Transverse colon (tissue), 4 donors: ENCODE measurements at regions not wholly inside any gene's neighbourhood (a gene's known extent, or its start where the extent isn't known, plus 50 kb on each side); places are given as distances from the start of the nearest gene placed in this dataset.

Experiments
- DNase-seq: peaks from one replicate; pipeline ENCODE4 v3.0.0-alpha.2; 2019
- H3K27ac ChIP-seq, 4 donors: fragments of 200-600 bp; sonication (generic); 2 replicates each; pipeline ENCODE4 v1.5.1; 2016 to 2018; ENCODE audit warnings: inconsistent platforms in 4 of 4
- H3K27me3 ChIP-seq: fragments of 200-600 bp; sonication (generic); 2 replicates; pipeline ENCODE4 v1.5.1; 2017; ENCODE audit warnings: inconsistent platforms
- H3K36me3 ChIP-seq, 4 donors: fragments of 200-600 bp; sonication (generic); 2 replicates each; pipeline ENCODE4 v1.5.1; 2017 to 2019; ENCODE audit warnings: inconsistent platforms in 4 of 4
- H3K4me1 ChIP-seq, 4 donors: fragments of 200-600 bp; sonication (generic); 2 replicates each; pipeline ENCODE4 v1.5.1; 2017 to 2020; ENCODE audit warnings: inconsistent platforms in 4 of 4
- H3K4me3 ChIP-seq, 4 donors: fragments of 200-600 bp; sonication (generic); 1 replicate in 1 of 4; 2 replicates in 3 of 4; pipeline versions ENCODE4 v1.5.1 to v1.6.1; 2017 to 2019; ENCODE audit warnings: inconsistent platforms in 4 of 4
- H3K9me3 ChIP-seq, 2 donors: fragments of 200-600 bp; sonication (generic); 2 replicates each; pipeline ENCODE4 v1.5.1; 2017 to 2019; ENCODE audit warnings: inconsistent platforms in 2 of 2
- CTCF ChIP-seq, 5 experiments: fragments of 200-600 bp in 3 of 5; fragments of 450-650 bp in 2 of 5; sonication (generic) in 3 of 5; IDR thresholded peaks; 1 replicate in 2 of 5; 2 replicates in 3 of 5; pipeline ENCODE4 v1.5.1; 2016 to 2017; ENCODE audit warnings: antibody characterized with exemption in 5 of 5, inconsistent platforms in 3 of 5, mild to moderate bottlenecking in 2 of 5, moderate library complexity in 1 of 5
- EP300 ChIP-seq: sonication (generic); formaldehyde crosslinking; IDR thresholded peaks from one replicate; pipeline ENCODE4 v1.6.1; 2017; ENCODE audit warnings: antibody characterized with exemption, low read depth
- POLR2A ChIP-seq: fragments of 450-650 bp; IDR thresholded peaks from one replicate; pipeline ENCODE4 v1.6.1; 2016; ENCODE audit warnings: antibody characterized with exemption, mild to moderate bottlenecking, moderate library complexity
- POLR2AphosphoS5 ChIP-seq, 3 donors: sonication (generic); formaldehyde crosslinking; IDR thresholded peaks; one replicate each; pipeline ENCODE4 v1.6.1; 2016; ENCODE audit warnings: antibody characterized with exemption in 3 of 3
- WGBS, 2 donors: methylation state at CpG; one replicate each; pipeline ENCODE4 v1.1.5; 2018; ENCODE audit warnings: low coverage in 1 of 2; 5-methylcytosine and 5-hydroxymethylcytosine counted together
- in situ Hi-C, 4 donors: fragments of 200-750 bp; cut with MboI; loops; one replicate each; pipeline versions ENCODE4 v1.15.0 to v1.15.1; 2017; ENCODE audit warnings: low sequenced_read_pairs in 3 of 4, low pct_ligation_motif_present in 1 of 4, low pct_unique_long_range_greater_than_20kb in 1 of 4
- intact Hi-C: fragments of 100-400 bp; cut with DNase I; formaldehyde crosslinking; loops from one replicate; pipeline ENCODE4 v1.15.1; 2023; ENCODE audit warnings: low total_unique reads

DNA sequence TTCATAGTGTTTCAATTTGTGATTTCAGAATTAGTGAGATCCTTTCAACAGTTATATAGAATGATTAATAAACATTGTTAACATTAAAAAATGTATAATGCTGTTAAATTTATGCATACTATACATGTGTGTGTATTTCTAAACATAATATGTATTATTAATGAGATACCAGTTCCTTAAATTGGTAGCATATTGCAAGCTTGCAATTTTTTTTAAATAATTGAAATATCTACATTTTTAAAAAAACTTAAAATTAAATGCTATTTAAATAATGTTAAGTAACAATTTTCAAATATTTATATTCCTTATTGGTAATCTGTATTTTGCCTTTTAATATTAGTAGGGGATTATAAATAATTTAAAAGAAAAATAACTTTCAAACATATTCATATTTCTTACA, 1479.5 kb upstream of the PCDH7 start:
- no peak for TF ChIP-seq POLR2AphosphoS5 (IDR thresholded peaks at IDR 0.05)
- TF ChIP-seq CTCF (IDR thresholded peaks at IDR 0.05): no peak
- TF ChIP-seq EP300: no peak
- TF ChIP-seq POLR2A: no peak
- Histone ChIP-seq H3K9me3 (no peaks in the 10 kb centered on the region), H3K27me3 (no peaks in the 10 kb centered on the region), H3K4me1 (no peaks in the 10 kb centered on the region), H3K27ac (no peak overlapping the region), H3K4me3 (no peak overlapping the region), H3K36me3 (no peaks in the 10 kb centered on the region)
- in situ Hi-C loops: no loop called here
- intact Hi-C loops: no loop called here
- no peak for DNase-seq

- H3K4me3 ChIP-seq: no peak overlapping the region
- in situ Hi-C loops (no loop called here), intact Hi-C loops (no loop called here)
- H3K36me3 ChIP-seq: no peaks in the 10 kb centered on the region
- H3K9me3 ChIP-seq: no peaks in the 10 kb centered on the region
- WGBS, 2 donors: 71 to 75% methylated on average over 1 of the region's 1 CpG
- DNase-seq: no peak
- no peak overlapping the region for H3K27ac ChIP-seq
- no peaks in the 10 kb centered on the region for H3K27me3 ChIP-seq
- TF ChIP-seq CTCF (IDR thresholded peaks at IDR 0.05) (no peak), POLR2AphosphoS5 (IDR thresholded peaks at IDR 0.05) (no peak), POLR2A (no peak), EP300 (no peak)
- H3K4me1 ChIP-seq: no peaks in the 10 kb centered on the region
These were observed 1477.1 kb upstream of the PCDH7 start for GRCh38 chr4:29243054-29243453.

GRCh38 chr4:29243851-29244250, 1476.3 kb upstream of the PCDH7 start:
- Histone ChIP-seq H3K27ac (no peak overlapping the region), H3K4me1 (no peaks in the 10 kb centered on the region), H3K4me3 (no peak overlapping the region), H3K9me3 (no peaks in the 10 kb centered on the region), H3K27me3 (no peaks in the 10 kb centered on the region), H3K36me3 (no peaks in the 10 kb centered on the region)
- intact Hi-C loops (no loop called here), in situ Hi-C loops (no loop called here)
- 83 to 93% methylated on average over 1 of the region's 1 CpG for WGBS, 2 donors
- no peak for DNase-seq
- TF ChIP-seq CTCF (IDR thresholded peaks at IDR 0.05): no peak
- no peak for TF ChIP-seq POLR2A
- no peak for TF ChIP-seq EP300
- TF ChIP-seq POLR2AphosphoS5 (IDR thresholded peaks at IDR 0.05): no peak

GRCh38 chr4:29259556-29259955, 1460.6 kb upstream of the PCDH7 start:
- H3K9me3 ChIP-seq: no peaks in the 10 kb centered on the region
- H3K27me3 ChIP-seq: no peaks in the 10 kb centered on the region
- intact Hi-C loops: no loop called here
- in situ Hi-C loops: no loop called here
- WGBS, 2 donors: 76 to 80% methylated on average over 2 of the region's 2 CpGs
- no peaks in the 10 kb centered on the region for H3K4me1 ChIP-seq
- DNase-seq: no peak
- TF ChIP-seq POLR2AphosphoS5 (IDR thresholded peaks at IDR 0.05): no peak
- TF ChIP-seq POLR2A: no peak
- TF ChIP-seq CTCF (IDR thresholded peaks at IDR 0.05): no peak
- TF ChIP-seq EP300: no peak
- H3K36me3 ChIP-seq: no peaks in the 10 kb centered on the region
- H3K4me3 ChIP-seq: no peak overlapping the region
- H3K27ac ChIP-seq: no peak overlapping the region
